H1 (cell line): ENCODE measurements at regions not wholly inside any gene's neighbourhood (a gene's known extent, or its start where the extent isn't known, plus 50 kb on each side); places are given as distances from the start of the nearest gene placed in this dataset.

ENCODE experiments used
- CTCF ChIA-PET: fragments of 300-600 bp; sonication (Branson Sonifier 250); formaldehyde crosslinking; loops from one replicate; lab custom pipeline; 2021; ENCODE audit not compliant: partially characterized antibody; lab: Charles Lee
- POLR2A ChIA-PET: fragments of 300-600 bp; sonication (Branson Sonifier 250); formaldehyde crosslinking; loops from one replicate; lab custom pipeline; 2021; ENCODE audit warnings: inconsistent platforms; ENCODE audit not compliant: partially characterized antibody; lab: Charles Lee
- DNase-seq, 2 experiments: peaks; one replicate each; pipeline versions ENCODE4 v3.0.0 to v3.0.0-alpha.2; 2010 to 2022; ENCODE audit warnings: low spot score in 2 of 2, low read depth in 1 of 2, mixed read lengths in 1 of 2
- FAIRE-seq: peaks from 2 replicates; lab custom pipeline; 2011; peaks lifted over from hg19 to GRCh38; lab: Jason Lieb, UNC
- H2AFZ ChIP-seq: 2 replicates; pipeline ENCODE4 v1.8.1; 2012; ENCODE audit warnings: low read length, inconsistent platforms
- H2AK5ac ChIP-seq: 2 replicates; pipeline ENCODE4 v1.6.1; 2013; ENCODE audit warnings: low read depth, low read length
- H2BK120ac ChIP-seq: replicated peaks from 2 replicates; pipeline ENCODE3; 2013; ENCODE audit warnings: low read depth, low read length, inconsistent platforms
- H2BK12ac ChIP-seq: 2 replicates; pipeline ENCODE4 v1.6.1; 2013; ENCODE audit warnings: low read depth, low read length
- H2BK15ac ChIP-seq: 2 replicates; pipeline ENCODE4 v1.6.1; 2013; ENCODE audit warnings: low read length
- H2BK20ac ChIP-seq: 2 replicates; pipeline ENCODE4 v1.6.1; 2013; ENCODE audit warnings: low read length
- H2BK5ac ChIP-seq: 2 replicates; pipeline ENCODE4 v1.6.1; 2013; ENCODE audit warnings: low read depth, low read length
- H3K14ac ChIP-seq: 2 replicates; pipeline ENCODE4 v1.6.1; 2013; ENCODE audit warnings: inconsistent platforms; ENCODE audit not compliant: insufficient read length
- H3K18ac ChIP-seq: 2 replicates; pipeline ENCODE4 v1.6.1; 2013; ENCODE audit warnings: low read length; ENCODE audit errors: extremely low read depth
- H3K23ac ChIP-seq: 2 replicates; pipeline ENCODE4 v1.6.1; 2013; ENCODE audit warnings: inconsistent platforms; ENCODE audit not compliant: insufficient read length
- H3K23me2 ChIP-seq: 2 replicates; pipeline ENCODE4 v1.6.1; 2013; ENCODE audit warnings: low read depth, low read length
- H3K27ac ChIP-seq: 2 replicates; pipeline ENCODE4 v1.6.1; 2011; ENCODE audit warnings: low read depth, low read length, inconsistent platforms
- H3K27me3 ChIP-seq, 4 experiments: replicated peaks in 1 of 4; 1 replicate in 1 of 4; 2 replicates in 3 of 4; pipeline versions ENCODE4 v1.6.1 to v1.8.1; 2011 to 2013; ENCODE audit warnings: low read length in 3 of 4, mild to moderate bottlenecking in 3 of 4, inconsistent platforms in 2 of 4, mixed read lengths in 2 of 4, moderate library complexity in 1 of 4; ENCODE audit not compliant: control insufficient read depth in 3 of 4, insufficient read depth in 3 of 4; ENCODE audit errors: extremely low read depth in 1 of 4
- H3K36me3 ChIP-seq, 4 experiments: 2 replicates each; pipeline versions ENCODE4 v1.6.1 to v1.8.1; 2011 to 2013; ENCODE audit warnings: mild to moderate bottlenecking in 4 of 4, low read length in 3 of 4, moderate library complexity in 2 of 4, control low read depth in 1 of 4, inconsistent platforms in 1 of 4; ENCODE audit not compliant: insufficient read depth in 4 of 4, control insufficient read depth in 2 of 4
- H3K4ac ChIP-seq: replicated peaks from 2 replicates; pipeline ENCODE3; 2013; ENCODE audit warnings: low read length, low read depth, mixed read lengths, inconsistent platforms; ENCODE audit not compliant: insufficient read length
- H3K4me1 ChIP-seq, 4 experiments: replicated peaks in 1 of 4; 1 replicate in 1 of 4; 2 replicates in 3 of 4; pipeline versions ENCODE4 v1.6.1 to v1.8.1; 2011 to 2013; ENCODE audit warnings: low read length in 3 of 4, inconsistent platforms in 2 of 4, mixed read lengths in 1 of 4; ENCODE audit not compliant: insufficient read depth in 4 of 4, control insufficient read depth in 3 of 4
- H3K4me2 ChIP-seq, 2 experiments: 2 replicates each; pipeline versions ENCODE4 v1.6.1 to v1.8.1; 2011 to 2013; ENCODE audit warnings: low read depth in 2 of 2, low read length in 2 of 2, control low read depth in 1 of 2, inconsistent platforms in 1 of 2, mild to moderate bottlenecking in 1 of 2; ENCODE audit not compliant: insufficient read depth in 1 of 2
- H3K4me3 ChIP-seq, 4 experiments: fragments of 200-600, 300-600 bp in 1 of 4; sonication (generic), shearing (Covaris generic), sonication (Bioruptor Twin) in 1 of 4; 2 replicates each; pipeline versions ENCODE4 v1.5.1 to v1.8.1; 2011 to 2016; ENCODE audit warnings: low read length in 4 of 4, low read depth in 3 of 4, control low read depth in 2 of 4, inconsistent platforms in 2 of 4, mild to moderate bottlenecking in 2 of 4, mixed read lengths in 1 of 4, moderate library complexity in 1 of 4; ENCODE audit not compliant: insufficient read depth in 2 of 4; ENCODE audit errors: extremely low read depth in 1 of 4
- H3K56ac ChIP-seq: replicated peaks from 2 replicates; pipeline ENCODE3; 2013; ENCODE audit warnings: low read depth, mild to moderate bottlenecking, mixed read lengths, low read length, inconsistent platforms; ENCODE audit not compliant: insufficient read length
- H3K79me1 ChIP-seq: 2 replicates; pipeline ENCODE4 v1.6.1; 2013; ENCODE audit warnings: low read depth, low read length, control low read depth
- H3K79me2 ChIP-seq, 2 experiments: 2 replicates each; pipeline versions ENCODE4 v1.6.1 to v1.8.1; 2012 to 2013; ENCODE audit warnings: low read length in 2 of 2, mild to moderate bottlenecking in 2 of 2, inconsistent platforms in 1 of 2; ENCODE audit not compliant: insufficient read depth in 2 of 2, control insufficient read depth in 1 of 2
- H3K9ac ChIP-seq, 4 experiments: replicated peaks in 1 of 4; 1 replicate in 1 of 4; 2 replicates in 3 of 4; pipeline versions ENCODE4 v1.6.1 to v1.8.1; 2011 to 2013; ENCODE audit warnings: low read depth in 3 of 4, low read length in 3 of 4, control low read depth in 2 of 4, mild to moderate bottlenecking in 2 of 4, moderate library complexity in 2 of 4, inconsistent platforms in 1 of 4; ENCODE audit errors: extremely low read depth in 1 of 4
- H3K9me3 ChIP-seq, 2 experiments: 2 replicates each; pipeline versions ENCODE4 v1.6.1 to v1.8.1; 2012 to 2013; ENCODE audit warnings: mild to moderate bottlenecking in 2 of 2, moderate library complexity in 2 of 2, control low read depth in 1 of 2, inconsistent platforms in 1 of 2, low read depth in 1 of 2, low read length in 1 of 2, mixed read lengths in 1 of 2; ENCODE audit not compliant: insufficient read depth in 2 of 2
- H4K20me1 ChIP-seq, 2 experiments: replicated peaks in 1 of 2; 2 replicates each; pipeline versions ENCODE3 to v1.8.1; 2011 to 2013; ENCODE audit warnings: inconsistent platforms in 2 of 2, low read length in 2 of 2, mild to moderate bottlenecking in 1 of 2; ENCODE audit not compliant: insufficient read depth in 2 of 2, control insufficient read depth in 1 of 2
- H4K5ac ChIP-seq: 2 replicates; pipeline ENCODE4 v1.6.1; 2013; ENCODE audit warnings: low read length, low read depth, mixed read lengths, inconsistent platforms; ENCODE audit not compliant: insufficient read length
- H4K8ac ChIP-seq: 2 replicates; pipeline ENCODE4 v1.8.0; 2013; ENCODE audit warnings: mild to moderate bottlenecking, moderate library complexity, low read length, inconsistent platforms; ENCODE audit not compliant: insufficient read depth; ENCODE audit errors: extremely low read depth
- H4K91ac ChIP-seq: replicated peaks from 2 replicates; pipeline ENCODE3; 2013; ENCODE audit warnings: low read length, mixed read lengths, inconsistent platforms; ENCODE audit not compliant: insufficient read length
- BACH1 ChIP-seq: IDR thresholded peaks from 2 replicates; pipeline ENCODE4 v1.6.1; 2012; ENCODE audit warnings: low read length, improper control_type of control experiment
- BCL11A ChIP-seq, 2 experiments: IDR thresholded peaks; one replicate each; pipeline ENCODE4 v1.6.1; 2011; ENCODE audit warnings: low read depth in 2 of 2, low read length in 2 of 2, mild to moderate bottlenecking in 2 of 2
- CHD1 ChIP-seq: IDR thresholded peaks from 2 replicates; pipeline ENCODE4 v1.6.1; 2012; ENCODE audit warnings: low read depth, low read length, improper control_type of control experiment
- EP300 ChIP-seq, 2 experiments: IDR thresholded peaks; 1 replicate in 1 of 2; 2 replicates in 1 of 2; pipeline ENCODE4 v1.6.1; 2011 to 2012; ENCODE audit warnings: low read depth in 2 of 2, low read length in 2 of 2, mild to moderate bottlenecking in 2 of 2, borderline replicate concordance in 1 of 2, inconsistent platforms in 1 of 2, moderate library complexity in 1 of 2
- KDM1A ChIP-seq: fragments of 200-600, 300-600 bp; sonication (generic); IDR thresholded peaks from 2 replicates; pipeline ENCODE4 v1.7.1; 2016; ENCODE audit warnings: mild to moderate bottlenecking, low read length, borderline replicate concordance
- PHF8 ChIP-seq: fragments of 200-600 bp; sonication (generic); conservative IDR thresholded peaks from 2 replicates; pipeline ENCODE4 v1.7.1; 2012; ENCODE audit warnings: low read depth, mild to moderate bottlenecking, inconsistent platforms, low read length, moderate library complexity
- RBBP5 ChIP-seq: IDR thresholded peaks from 2 replicates; pipeline ENCODE4 v1.7.1; 2012; ENCODE audit warnings: low read depth, mild to moderate bottlenecking, inconsistent platforms, low read length, moderate library complexity, borderline replicate concordance
- SAP30 ChIP-seq: fragments of 300-600 bp; sonication (generic); IDR thresholded peaks from 2 replicates; pipeline ENCODE4 v1.7.1; 2012; ENCODE audit warnings: low read length, moderate library complexity, mild to moderate bottlenecking, inconsistent platforms; ENCODE audit not compliant: insufficient read depth, insufficient replicate concordance
- TCF12 ChIP-seq: IDR thresholded peaks from 2 replicates; pipeline ENCODE4 v1.6.1; 2011; ENCODE audit warnings: low read depth, mild to moderate bottlenecking, low read length
- WGBS, 2 experiments: shearing (Covaris generic) in 1 of 2; methylation state at CpG; one replicate each; pipeline versions ENCODE4 v1.1.6 to v1.1.7; 2013 to 2015; ENCODE audit warnings: low lambda C conversion rate in 2 of 2, mixed read lengths in 2 of 2, inconsistent platforms in 1 of 2, low coverage in 1 of 2, missing lambda C conversion rate in 1 of 2; ENCODE audit not compliant: insufficient replicate concordance in 2 of 2, insufficient coverage in 1 of 2, insufficient read length in 1 of 2; ENCODE audit errors: extremely low coverage in 1 of 2, missing lambda C conversion rate in 1 of 2; 5-methylcytosine and 5-hydroxymethylcytosine counted together
- TF ChIP-seq, protein P1 (sequence below): IDR thresholded peaks from 2 replicates; pipeline ENCODE4 v1.6.1; 2011; ENCODE audit warnings: low read length, improper control_type of control experiment
- TF ChIP-seq, protein P2 (sequence below): IDR thresholded peaks from 2 replicates; pipeline ENCODE4 v1.6.1; 2012; ENCODE audit warnings: low read length, inconsistent platforms

DNA sequence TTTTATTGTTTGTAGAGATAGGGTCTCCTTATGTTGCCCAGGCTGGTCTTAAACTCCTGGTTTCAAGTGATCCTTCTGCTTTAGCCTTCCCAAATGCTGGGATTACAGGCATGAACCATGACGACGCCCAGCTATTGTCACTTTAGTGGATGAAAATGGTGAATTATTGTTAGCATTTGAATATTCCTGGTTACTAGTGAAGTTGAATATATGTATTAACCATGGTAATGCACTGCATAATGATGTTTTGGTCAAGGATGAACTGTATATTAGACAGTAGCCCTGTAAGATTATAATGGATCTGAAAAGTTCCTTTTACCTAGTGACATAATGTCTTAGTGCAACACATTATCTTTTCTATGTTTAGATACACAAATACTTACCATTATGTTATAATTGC, 50.4 kb upstream of the KCNAB1 start:
- Histone ChIP-seq H2BK12ac (no peak overlapping the region), H3K79me2 (no peaks in the 10 kb centered on the region), H3K4ac (no peak overlapping the region), H4K91ac (no peak overlapping the region), H2BK20ac (no peak overlapping the region), H3K79me1 (no peaks in the 10 kb centered on the region), H3K23ac (no peak overlapping the region), H2BK15ac (no peak overlapping the region), H2AK5ac (no peak overlapping the region), H2AFZ (no peak overlapping the region), H2BK5ac (no peak overlapping the region), H3K9me3 (peaks cover 0 to 6% of the 10 kb centered on the region in 2 experiments; a peak in 1 of 4 replicates), H3K14ac (no peak overlapping the region), H3K23me2 (no peaks in the 10 kb centered on the region), H3K18ac (no peak overlapping the region), H2BK120ac (no peak overlapping the region), H3K4me3 (no peak overlapping the region), H4K20me1 (no peaks in the 10 kb centered on the region), H3K27me3 (no peaks in the 10 kb centered on the region), H3K4me2 (no peak overlapping the region), H3K9ac (no peak overlapping the region), H3K4me1 (no peaks in the 10 kb centered on the region), H3K56ac (no peak overlapping the region), H3K27ac (no peak overlapping the region), H4K5ac (no peak overlapping the region), H3K36me3 (no peaks in the 10 kb centered on the region; a peak in 1 of 8 replicates), H4K8ac (no peak overlapping the region)
- ChIA-PET POLR2A (no interaction called here), CTCF (interaction anchor here (1.2 to 2.5 kb wide), 2 partner anchors 12 to 17 kb away, joined by 3 to 7 read pairs; no protein-coding TSS in a partner anchor)
- no peak for DNase-seq
- WGBS, 2 experiments, result 80% methylated on average over 2 of the region's 2 CpGs; no CpG with 5 or more reads in 1 of the 2 experiments
- FAIRE-seq, result no peak
- TF ChIP-seq EP300 (IDR thresholded peaks at IDR 0.05; ENCODE audit: borderline replicate concordance in 1 of 2, low read depth in 2 of 2, low read length in 2 of 2), result no peak
- TF ChIP-seq BCL11A (IDR thresholded peaks at IDR 0.05; ENCODE audit: low read depth in 2 of 2, low read length in 2 of 2), result no peak
- TF ChIP-seq CHD1, result no peak
- TF ChIP-seq KDM1A, result no peak
- TF ChIP-seq BACH1, result no peak
- TF ChIP-seq TCF12, result no peak
- TF ChIP-seq, protein P1, sequence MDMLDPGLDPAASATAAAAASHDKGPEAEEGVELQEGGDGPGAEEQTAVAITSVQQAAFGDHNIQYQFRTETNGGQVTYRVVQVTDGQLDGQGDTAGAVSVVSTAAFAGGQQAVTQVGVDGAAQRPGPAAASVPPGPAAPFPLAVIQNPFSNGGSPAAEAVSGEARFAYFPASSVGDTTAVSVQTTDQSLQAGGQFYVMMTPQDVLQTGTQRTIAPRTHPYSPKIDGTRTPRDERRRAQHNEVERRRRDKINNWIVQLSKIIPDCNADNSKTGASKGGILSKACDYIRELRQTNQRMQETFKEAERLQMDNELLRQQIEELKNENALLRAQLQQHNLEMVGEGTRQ, result no peak
- no peak for TF ChIP-seq SAP30
- TF ChIP-seq PHF8, result no peak
- TF ChIP-seq RBBP5, result no peak
- TF ChIP-seq, protein P2, sequence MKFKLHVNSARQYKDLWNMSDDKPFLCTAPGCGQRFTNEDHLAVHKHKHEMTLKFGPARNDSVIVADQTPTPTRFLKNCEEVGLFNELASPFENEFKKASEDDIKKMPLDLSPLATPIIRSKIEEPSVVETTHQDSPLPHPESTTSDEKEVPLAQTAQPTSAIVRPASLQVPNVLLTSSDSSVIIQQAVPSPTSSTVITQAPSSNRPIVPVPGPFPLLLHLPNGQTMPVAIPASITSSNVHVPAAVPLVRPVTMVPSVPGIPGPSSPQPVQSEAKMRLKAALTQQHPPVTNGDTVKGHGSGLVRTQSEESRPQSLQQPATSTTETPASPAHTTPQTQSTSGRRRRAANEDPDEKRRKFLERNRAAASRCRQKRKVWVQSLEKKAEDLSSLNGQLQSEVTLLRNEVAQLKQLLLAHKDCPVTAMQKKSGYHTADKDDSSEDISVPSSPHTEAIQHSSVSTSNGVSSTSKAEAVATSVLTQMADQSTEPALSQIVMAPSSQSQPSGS, result no peak
